Kidney epithelial cell (primary cell): ENCODE measurements at regions not wholly inside any gene's neighbourhood (a gene's known extent, or its start where the extent isn't known, plus 50 kb on each side); places are given as distances from the start of the nearest gene placed in this dataset.

Experiments
- DNase-seq: peaks from one replicate; pipeline ENCODE4 v3.0.0-alpha.2; 2010; ENCODE audit warnings: low read depth
- H3K27me3 ChIP-seq: 2 replicates; pipeline ENCODE4 v1.6.0; 2011; ENCODE audit warnings: low read length; ENCODE audit not compliant: control insufficient read depth, insufficient read depth
- H3K36me3 ChIP-seq: 2 replicates; pipeline ENCODE4 v1.5.1; 2011; ENCODE audit warnings: low read length; ENCODE audit not compliant: control insufficient read depth, insufficient read depth
- H3K4me3 ChIP-seq: 2 replicates; pipeline ENCODE4 v1.5.1; 2011; ENCODE audit warnings: low read depth, mild to moderate bottlenecking, control low read depth, low read length
- TF ChIP-seq, protein P1 (sequence below): IDR thresholded peaks from 2 replicates; pipeline ENCODE4 v1.5.1; 2011; ENCODE audit warnings: mild to moderate bottlenecking, moderate library complexity, low read length, control low read depth, inconsistent platforms; ENCODE audit not compliant: insufficient read depth, poor library complexity, severe bottlenecking

DNA sequence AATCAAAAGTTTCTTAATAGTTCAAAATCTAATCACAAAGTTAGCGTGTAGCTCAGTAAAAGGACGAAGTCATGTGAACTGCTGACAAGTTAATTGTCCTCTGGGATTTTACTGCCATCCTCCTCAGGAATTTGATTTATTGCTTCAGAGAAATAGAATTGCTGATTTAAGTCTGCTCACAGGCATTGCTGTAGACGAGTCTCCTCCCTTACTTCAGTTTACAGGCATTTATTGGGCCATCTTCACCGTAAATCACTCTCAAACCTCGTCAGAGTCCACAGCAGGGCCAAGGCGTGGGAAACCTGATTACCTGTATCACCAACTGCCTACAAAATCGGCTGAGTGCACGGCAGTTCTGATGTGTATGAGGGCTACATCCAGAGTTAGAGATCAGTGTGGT, 119.1 kb upstream of the PDE10A start:
- H3K4me3 ChIP-seq = no peak overlapping the region
- TF ChIP-seq, protein P1, sequence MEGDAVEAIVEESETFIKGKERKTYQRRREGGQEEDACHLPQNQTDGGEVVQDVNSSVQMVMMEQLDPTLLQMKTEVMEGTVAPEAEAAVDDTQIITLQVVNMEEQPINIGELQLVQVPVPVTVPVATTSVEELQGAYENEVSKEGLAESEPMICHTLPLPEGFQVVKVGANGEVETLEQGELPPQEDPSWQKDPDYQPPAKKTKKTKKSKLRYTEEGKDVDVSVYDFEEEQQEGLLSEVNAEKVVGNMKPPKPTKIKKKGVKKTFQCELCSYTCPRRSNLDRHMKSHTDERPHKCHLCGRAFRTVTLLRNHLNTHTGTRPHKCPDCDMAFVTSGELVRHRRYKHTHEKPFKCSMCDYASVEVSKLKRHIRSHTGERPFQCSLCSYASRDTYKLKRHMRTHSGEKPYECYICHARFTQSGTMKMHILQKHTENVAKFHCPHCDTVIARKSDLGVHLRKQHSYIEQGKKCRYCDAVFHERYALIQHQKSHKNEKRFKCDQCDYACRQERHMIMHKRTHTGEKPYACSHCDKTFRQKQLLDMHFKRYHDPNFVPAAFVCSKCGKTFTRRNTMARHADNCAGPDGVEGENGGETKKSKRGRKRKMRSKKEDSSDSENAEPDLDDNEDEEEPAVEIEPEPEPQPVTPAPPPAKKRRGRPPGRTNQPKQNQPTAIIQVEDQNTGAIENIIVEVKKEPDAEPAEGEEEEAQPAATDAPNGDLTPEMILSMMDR = no peak
- no peak for DNase-seq
- H3K36me3 ChIP-seq = no peaks in the 10 kb centered on the region
- no peaks in the 10 kb centered on the region for H3K27me3 ChIP-seq

DNA sequence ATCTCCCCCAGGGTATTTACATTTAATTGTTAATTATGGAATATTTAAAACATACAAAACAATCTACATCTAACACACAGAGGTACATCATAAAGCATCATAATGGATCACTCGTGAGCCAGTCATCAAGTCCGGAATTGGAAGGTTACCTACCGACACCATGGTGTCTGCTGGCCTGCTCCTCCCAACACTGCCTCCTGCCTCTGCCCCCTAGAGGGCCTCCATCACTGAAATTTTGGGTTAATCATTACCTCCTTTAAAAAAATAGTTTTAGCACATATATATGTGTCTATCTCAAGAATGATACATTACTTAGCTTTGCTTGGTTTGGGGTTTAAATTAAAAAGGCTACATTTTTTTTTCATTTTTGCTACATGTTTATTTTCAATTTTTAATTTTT, 114.6 kb upstream of the PDE10A start:
- Histone ChIP-seq H3K36me3 (no peaks in the 10 kb centered on the region), H3K27me3 (no peaks in the 10 kb centered on the region), H3K4me3 (no peak overlapping the region)
- no peak for DNase-seq
- TF ChIP-seq, protein P1 = no peak

DNA sequence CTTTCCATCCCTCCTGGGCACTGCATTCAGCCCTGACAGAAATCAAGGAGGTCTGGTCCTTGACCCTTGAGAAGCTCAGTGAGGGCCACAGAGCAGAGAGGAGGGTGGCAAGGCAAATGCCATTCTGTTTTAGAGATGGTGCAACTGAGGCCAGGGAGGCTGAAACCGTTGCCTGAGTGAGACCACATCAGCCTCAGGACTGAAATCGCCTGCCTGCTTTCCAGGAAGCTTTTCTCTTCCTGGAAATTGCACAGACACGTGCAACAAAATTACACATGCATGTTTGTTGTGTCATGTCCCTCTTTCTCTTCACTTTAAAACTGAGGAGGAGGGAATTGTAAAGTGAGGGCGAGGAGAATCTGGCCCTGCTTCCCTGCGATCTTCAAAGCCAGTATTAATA, 113.7 kb upstream of the PDE10A start:
- no peaks in the 10 kb centered on the region for H3K27me3 ChIP-seq
- no peak overlapping the region for H3K4me3 ChIP-seq
- TF ChIP-seq, protein P1 = no peak
- no peaks in the 10 kb centered on the region for H3K36me3 ChIP-seq
- no peak for DNase-seq

DNA sequence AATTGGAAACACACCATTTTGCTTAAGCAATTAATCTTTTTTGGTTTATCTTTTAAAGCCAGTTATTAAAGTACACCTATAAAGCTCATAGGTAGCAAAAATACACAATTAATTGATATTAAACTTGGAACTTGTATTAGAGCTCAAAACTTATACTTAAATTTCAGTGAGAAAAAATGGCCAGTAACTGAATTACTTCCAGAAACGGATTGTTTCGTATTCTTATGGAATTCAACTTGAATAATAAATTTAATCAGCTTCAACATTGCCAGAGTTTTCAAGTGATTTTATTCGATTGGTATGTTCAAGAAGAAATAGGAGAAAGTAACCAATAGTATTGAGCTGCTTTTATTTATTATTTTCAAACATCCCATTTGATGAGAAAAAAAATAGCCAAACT, 112.7 kb upstream of the PDE10A start:
- no peaks in the 10 kb centered on the region for H3K36me3 ChIP-seq
- H3K27me3 ChIP-seq = no peaks in the 10 kb centered on the region
- DNase-seq = no peak
- TF ChIP-seq, protein P1 = no peak
- no peak overlapping the region for H3K4me3 ChIP-seq

DNA sequence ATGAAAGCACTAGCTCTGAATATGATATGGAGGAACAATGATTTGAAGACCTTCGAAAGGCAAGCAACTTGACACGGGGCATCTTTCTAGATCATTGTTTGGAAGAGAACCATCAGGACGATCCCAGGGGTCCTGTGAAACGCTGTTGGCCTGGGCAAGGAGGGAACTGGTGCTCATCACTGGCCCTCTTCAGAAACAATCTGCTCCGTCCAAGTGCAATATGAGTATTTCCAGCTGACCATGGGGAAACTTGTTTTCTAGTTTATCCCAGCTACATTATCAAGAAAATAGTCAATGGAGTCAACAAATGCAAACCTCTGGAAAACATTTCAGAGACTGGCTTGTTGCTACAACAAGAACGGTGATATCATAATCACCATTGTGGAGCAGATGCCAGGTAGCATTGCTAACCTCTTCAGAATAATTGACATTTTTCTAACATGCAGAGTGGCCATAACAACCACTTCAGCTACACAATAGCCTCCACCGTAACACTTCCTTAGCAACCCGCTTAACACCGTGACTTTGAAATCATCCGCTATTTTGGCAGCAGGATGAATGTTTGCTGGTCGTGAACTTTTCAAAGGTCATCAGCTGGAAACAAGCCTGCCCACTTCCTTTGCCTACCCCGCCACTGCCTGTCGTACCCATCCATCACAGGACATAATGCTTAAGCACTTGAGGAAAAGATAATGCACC, 112.0 kb upstream of the PDE10A start:
- peak; percentile 21 for DNase-seq
- Histone ChIP-seq H3K27me3 (no peaks in the 10 kb centered on the region), H3K4me3 (no peak overlapping the region), H3K36me3 (no peaks in the 10 kb centered on the region)
- TF ChIP-seq, protein P1 = no peak
